ENCODE measurements at regions not wholly inside any gene's neighbourhood (a gene's known extent, or its start where the extent isn't known, plus 50 kb on each side); places are given as distances from the start of the nearest gene placed in this dataset.

- peaks cover 28% of the 10 kb centered on the region for H3K4me1 ChIP-seq (ENCODE audit: insufficient read depth)
- intact Hi-C loops (cut with DNase I) = loop anchor here in 1 of 4 donors (10.0 kb wide), 1 partner anchor 118 kb away; no protein-coding TSS in a partner anchor
- H3K4me3 ChIP-seq = peak overlapping the region; percentile 2
- peak overlapping the region; percentile 69 to 97 for H3K27ac ChIP-seq
- peak; percentile 53 to 69 (median 61) for DNase-seq
- H3K27me3 ChIP-seq = no peaks in the 10 kb centered on the region
- 6 to 14% (median 8%) methylated on average over 38 of the region's 38 CpGs for WGBS, 3 donors
- no peak for TF ChIP-seq POLR2A (IDR thresholded peaks at IDR 0.05)
- no peak for TF ChIP-seq CTCF (IDR thresholded peaks at IDR 0.05)
- TF ChIP-seq EP300 (IDR thresholded peaks at IDR 0.05) = no peak
- H3K36me3 ChIP-seq = no peaks in the 10 kb centered on the region
- H3K9me3 ChIP-seq = no peaks in the 10 kb centered on the region
Measured at GRCh38 chr22:23522623-23523251, 57.4 kb downstream of the IGLL1 start.

GRCh38 chr22:23521441-23522113 lies 58.5 kb downstream of the IGLL1 start:
- Histone ChIP-seq H3K36me3 (no peaks in the 10 kb centered on the region), H3K4me1 (ENCODE audit: insufficient read depth) (peaks cover 19% of the 10 kb centered on the region), H3K27ac (peak overlapping the region; percentile 91 to 97), H3K9me3 (no peaks in the 10 kb centered on the region), H3K4me3 (peak overlapping the region; percentile 37), H3K27me3 (no peaks in the 10 kb centered on the region)
- peak; percentile 93 to 96 (median 95) for DNase-seq
- intact Hi-C loops (cut with DNase I) = loop anchor here in 1 of 4 donors (10.0 kb wide), 1 partner anchor 117 kb away; no protein-coding TSS in a partner anchor
- WGBS, 3 donors = 1 to 2% (median 1%) methylated on average over 37 to 65 of the region's 65 CpGs
- TF ChIP-seq CTCF (IDR thresholded peaks at IDR 0.05) = peak in 2 of 3 donors; percentile 22 to 45
- TF ChIP-seq POLR2A (IDR thresholded peaks at IDR 0.05) = peak; percentile 66
- TF ChIP-seq EP300 (IDR thresholded peaks at IDR 0.05) = no peak

- Histone ChIP-seq H3K27ac (peak overlapping the region; percentile 91 to 97), H3K4me3 (peak overlapping the region; percentile 37), H3K36me3 (no peaks in the 10 kb centered on the region), H3K27me3 (no peaks in the 10 kb centered on the region), H3K4me1 (ENCODE audit: insufficient read depth) (peaks cover 18% of the 10 kb centered on the region), H3K9me3 (no peaks in the 10 kb centered on the region)
- 5 to 8% (median 6%) methylated on average over 27 to 28 of the region's 28 CpGs for WGBS, 3 donors
- no peak for TF ChIP-seq EP300 (IDR thresholded peaks at IDR 0.05)
- TF ChIP-seq POLR2A (IDR thresholded peaks at IDR 0.05) = no peak
- intact Hi-C loops (cut with DNase I) = loop anchor here in 1 of 4 donors (10.0 kb wide), 1 partner anchor 116 kb away; no protein-coding TSS in a partner anchor
- DNase-seq = peak; percentile 69 to 84 (median 79)
Measured at GRCh38 chr22:23520863-23521440, 59.1 kb downstream of the IGLL1 start.

GRCh38 chr22:23519442-23520157 lies 60.5 kb downstream of the IGLL1 start:
- WGBS, 3 donors = 90 to 91% (median 91%) methylated on average over 11 of the region's 11 CpGs
- intact Hi-C loops (cut with DNase I) = loop anchor here in 1 of 4 donors (10.0 kb wide), 1 partner anchor 115 kb away; no protein-coding TSS in a partner anchor
- Histone ChIP-seq H3K4me1 (ENCODE audit: insufficient read depth) (peaks cover 18% of the 10 kb centered on the region), H3K9me3 (no peaks in the 10 kb centered on the region), H3K36me3 (no peaks in the 10 kb centered on the region), H3K27ac (peak overlapping the region; percentile 91 to 97), H3K4me3 (no peak overlapping the region), H3K27me3 (no peaks in the 10 kb centered on the region)
- DNase-seq = peak in 2 of 5 donors; percentile 50 to 52
- TF ChIP-seq EP300 (IDR thresholded peaks at IDR 0.05) (no peak), POLR2A (IDR thresholded peaks at IDR 0.05) (no peak), CTCF (IDR thresholded peaks at IDR 0.05) (no peak)
